ENCODE measurements at regions not wholly inside any gene's neighbourhood (a gene's known extent, or its start where the extent isn't known, plus 50 kb on each side); places are given as distances from the start of the nearest gene placed in this dataset.

GRCh38 chr2:23131066-23131575 is 253.9 kb upstream of the KLHL29 start:
- no peak for DNase-seq
- Histone ChIP-seq H3K9ac (ENCODE audit: low read depth in 2 of 2, low read length in 2 of 2) (no peak overlapping the region), H3K27me3 (no peaks in the 10 kb centered on the region), H3K36me3 (no peaks in the 10 kb centered on the region), H3K9me3 (no peaks in the 10 kb centered on the region), H3K4me3 (no peak overlapping the region), H3K27ac (no peak overlapping the region), H3K4me1 (no peaks in the 10 kb centered on the region)
- TF ChIP-seq CTCF (IDR thresholded peaks at IDR 0.05): no peak
- intact Hi-C loops (cut with DNase I): no loop called here

- H3K36me3 ChIP-seq: no peaks in the 10 kb centered on the region
- DNase-seq: no peak
- H3K9ac ChIP-seq (ENCODE audit: low read depth in 2 of 2, low read length in 2 of 2): no peak overlapping the region
- no peak overlapping the region for H3K27ac ChIP-seq
- no peak for TF ChIP-seq CTCF (IDR thresholded peaks at IDR 0.05)
- no peaks in the 10 kb centered on the region for H3K9me3 ChIP-seq
- H3K4me1 ChIP-seq: no peaks in the 10 kb centered on the region
- intact Hi-C loops (cut with DNase I): no loop called here
- no peaks in the 10 kb centered on the region for H3K27me3 ChIP-seq
- no peak overlapping the region for H3K4me3 ChIP-seq
These were observed 253.0 kb upstream of the KLHL29 start for GRCh38 chr2:23132000-23132399.

GRCh38 chr2:23132823-23133595 is 252.0 kb upstream of the KLHL29 start:
- Histone ChIP-seq H3K27ac (no peak overlapping the region), H3K9me3 (no peaks in the 10 kb centered on the region), H3K27me3 (no peaks in the 10 kb centered on the region), H3K4me1 (no peaks in the 10 kb centered on the region), H3K9ac (ENCODE audit: low read depth in 2 of 2, low read length in 2 of 2) (no peak overlapping the region), H3K4me3 (no peak overlapping the region), H3K36me3 (no peaks in the 10 kb centered on the region)
- no peak for DNase-seq
- TF ChIP-seq CTCF (IDR thresholded peaks at IDR 0.05): no peak
- intact Hi-C loops (cut with DNase I): no loop called here

GRCh38 chr2:23134726-23135125 is 250.3 kb upstream of the KLHL29 start:
- no peaks in the 10 kb centered on the region for H3K9me3 ChIP-seq
- intact Hi-C loops (cut with DNase I): no loop called here
- H3K4me1 ChIP-seq: no peaks in the 10 kb centered on the region

GRCh38 chr2:23135481-23136100 is 249.4 kb upstream of the KLHL29 start:
- no peak overlapping the region for H3K9ac ChIP-seq (ENCODE audit: low read depth in 2 of 2, low read length in 2 of 2)

More at GRCh38 chr2:23134726-23135125, 250.3 kb upstream of the KLHL29 start:
- Histone ChIP-seq H3K27ac (no peak overlapping the region), H3K4me3 (no peak overlapping the region), H3K9ac (ENCODE audit: low read depth in 2 of 2, low read length in 2 of 2) (no peak overlapping the region), H3K27me3 (no peaks in the 10 kb centered on the region), H3K36me3 (no peaks in the 10 kb centered on the region)
- no peak for DNase-seq
- TF ChIP-seq CTCF (IDR thresholded peaks at IDR 0.05): no peak

More at GRCh38 chr2:23135481-23136100, 249.4 kb upstream of the KLHL29 start:
- DNase-seq: no peak
- no peaks in the 10 kb centered on the region for H3K27me3 ChIP-seq
- H3K36me3 ChIP-seq: no peaks in the 10 kb centered on the region
- intact Hi-C loops (cut with DNase I): no loop called here
- no peaks in the 10 kb centered on the region for H3K4me1 ChIP-seq
- TF ChIP-seq CTCF (IDR thresholded peaks at IDR 0.05): no peak
- H3K27ac ChIP-seq: no peak overlapping the region
- no peaks in the 10 kb centered on the region for H3K9me3 ChIP-seq
- no peak overlapping the region for H3K4me3 ChIP-seq

Measured in colonic mucosa (tissue), 4 donors.